OCI-LY3 (cell line): ENCODE measurements at regions not wholly inside any gene's neighbourhood (a gene's known extent, or its start where the extent isn't known, plus 50 kb on each side); places are given as distances from the start of the nearest gene placed in this dataset.
A peak's percentile ranks its signal among the peaks of the same experiment; 100 is the strongest.

Source experiments
- H2AFZ ChIP-seq: fragments of 200-600, 300-600 bp; shearing (Covaris generic); 2 replicates; pipeline ENCODE4 v1.6.0; 2014; ENCODE audit warnings: antibody characterized with exemption, low read depth, low read length
- H3K27ac ChIP-seq: fragments of 200-600, 300-600 bp; sonication (generic); 2 replicates; pipeline ENCODE4 v1.5.1; 2014; ENCODE audit warnings: mild to moderate bottlenecking, low read length, moderate library complexity, mixed read lengths
- H3K27me3 ChIP-seq: fragments of 200-600, 300-600 bp; sonication (generic); 2 replicates; pipeline ENCODE4 v1.6.1; 2014; ENCODE audit warnings: low read depth, low read length, mixed read lengths
- H3K36me3 ChIP-seq: fragments of 200-600, 300-600 bp; sonication (generic); replicated peaks from 2 replicates; pipeline ENCODE3; 2014; ENCODE audit warnings: low read depth, low read length, mixed read lengths
- H3K4me1 ChIP-seq: fragments of 300-600, 200-600 bp; sonication (generic); 2 replicates; pipeline ENCODE4 v1.6.1; 2014; ENCODE audit warnings: low read length, mixed read lengths
- H3K4me2 ChIP-seq: fragments of 200-600, 300-600 bp; sonication (generic); 2 replicates; pipeline ENCODE4 v1.6.1; 2014; ENCODE audit warnings: low read length, mixed read lengths
- H3K4me3 ChIP-seq: fragments of 300-600, 200-600 bp; sonication (generic); 2 replicates; pipeline ENCODE4 v1.5.1; 2014; ENCODE audit warnings: antibody characterized with exemption, mild to moderate bottlenecking, low read length, moderate library complexity
- H3K79me2 ChIP-seq: fragments of 300-600, 200-600 bp; shearing (Covaris generic); 2 replicates; pipeline ENCODE4 v1.6.1; 2014; ENCODE audit warnings: mild to moderate bottlenecking, low read length, mixed read lengths
- H3K9ac ChIP-seq: fragments of 300-600, 200-600 bp; shearing (Covaris generic); 2 replicates; pipeline ENCODE4 v1.6.0; 2014; ENCODE audit warnings: mild to moderate bottlenecking, low read length, moderate library complexity
- H3K9me3 ChIP-seq: fragments of 200-600, 300-600 bp; shearing (Covaris generic); 2 replicates; pipeline ENCODE4 v1.6.1; 2014; ENCODE audit warnings: low read length, mixed read lengths; ENCODE audit not compliant: insufficient read depth
- H4K20me1 ChIP-seq: fragments of 200-600, 300-600 bp; sonication (generic); 2 replicates; pipeline ENCODE4 v1.6.1; 2016; ENCODE audit warnings: low read length, mixed read lengths; ENCODE audit not compliant: insufficient read depth
- CTCF ChIP-seq: fragments of 200-600, 300-600 bp; sonication (generic); IDR thresholded peaks from 2 replicates; pipeline ENCODE4 v1.5.1; 2014; ENCODE audit warnings: antibody characterized with exemption, low read length, low read depth
- EZH2phosphoT487 ChIP-seq: fragments of 200-600 bp; shearing (Covaris generic); IDR thresholded peaks from 2 replicates; pipeline ENCODE4 v1.6.1; 2018; ENCODE audit warnings: antibody characterized with exemption, mixed run types, low read depth

GRCh38 chr12:87518036-87518435, 511.2 kb downstream of the C12orf50 start:
- Histone ChIP-seq H3K9ac (no peak overlapping the region), H3K4me1 (no peaks in the 10 kb centered on the region), H3K4me3 (no peak overlapping the region), H4K20me1 (no peaks in the 10 kb centered on the region), H3K79me2 (no peaks in the 10 kb centered on the region), H3K9me3 (no peaks in the 10 kb centered on the region), H2AFZ (no peak overlapping the region), H3K4me2 (no peak overlapping the region), H3K36me3 (no peaks in the 10 kb centered on the region), H3K27me3 (no peaks in the 10 kb centered on the region), H3K27ac (no peak overlapping the region)
- TF ChIP-seq EZH2phosphoT487 (no peak), CTCF (no peak)

GRCh38 chr12:87513536-87514280, 515.5 kb downstream of the C12orf50 start:
- Histone ChIP-seq H3K9me3 (no peaks in the 10 kb centered on the region), H3K4me2 (no peak overlapping the region), H3K4me1 (peaks cover 13% of the 10 kb centered on the region), H2AFZ (0 out of 2 replicates have a peak overlapping the region, but pooled peaks have one; percentile 6), H3K27ac (no peak overlapping the region), H3K4me3 (no peak overlapping the region), H3K27me3 (no peaks in the 10 kb centered on the region), H3K9ac (no peak overlapping the region), H3K36me3 (no peaks in the 10 kb centered on the region), H3K79me2 (no peaks in the 10 kb centered on the region), H4K20me1 (no peaks in the 10 kb centered on the region)
- TF ChIP-seq CTCF (no peak), EZH2phosphoT487 (no peak)

- no peak overlapping the region for H2AFZ ChIP-seq
- H4K20me1 ChIP-seq = no peaks in the 10 kb centered on the region
- TF ChIP-seq EZH2phosphoT487 (no peak), CTCF (no peak)
- H3K27me3 ChIP-seq = no peaks in the 10 kb centered on the region
- no peak overlapping the region for H3K27ac ChIP-seq
- H3K9me3 ChIP-seq = no peaks in the 10 kb centered on the region
- no peak overlapping the region for H3K9ac ChIP-seq
- no peak overlapping the region for H3K4me3 ChIP-seq
- no peak overlapping the region for H3K4me2 ChIP-seq
- peaks cover 14% of the 10 kb centered on the region for H3K4me1 ChIP-seq
- no peaks in the 10 kb centered on the region for H3K79me2 ChIP-seq
- no peaks in the 10 kb centered on the region for H3K36me3 ChIP-seq
These were observed 517.8 kb downstream of the C12orf50 start for GRCh38 chr12:87511371-87511770.

DNA sequence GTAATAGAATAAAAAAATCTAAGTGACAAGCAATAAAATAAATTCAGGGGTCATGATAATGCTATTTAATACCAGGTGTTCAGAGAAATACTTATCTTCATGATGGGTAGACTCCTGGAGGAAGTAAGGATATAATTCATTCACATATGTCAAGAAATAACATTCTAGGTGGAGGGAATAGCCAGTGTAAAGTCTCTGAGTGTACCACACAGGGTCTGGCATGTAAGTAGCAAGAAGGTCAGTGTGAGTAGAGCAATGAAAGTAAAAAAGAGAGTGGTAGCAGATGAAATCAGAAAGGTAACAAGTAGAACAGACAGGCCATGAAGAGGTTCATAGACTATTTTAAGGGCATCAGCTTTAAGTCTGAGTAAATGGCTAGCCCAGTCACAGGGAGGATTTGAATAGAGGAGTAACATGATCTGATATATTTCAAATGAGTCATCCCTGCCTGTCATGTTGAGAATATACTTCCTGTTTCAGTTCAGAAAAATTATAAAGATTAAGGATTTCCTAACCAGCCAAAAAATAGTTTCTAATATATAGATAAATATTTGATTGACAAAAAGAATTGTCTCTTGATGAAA, 519.9 kb downstream of the C12orf50 start:
- no peaks in the 10 kb centered on the region for H3K36me3 ChIP-seq
- peak overlapping the region; percentile 68 for H3K27ac ChIP-seq
- no peaks in the 10 kb centered on the region for H4K20me1 ChIP-seq
- H2AFZ ChIP-seq = peak overlapping the region; percentile 50; the same call in 1 of the 2 replicates
- no peaks in the 10 kb centered on the region for H3K27me3 ChIP-seq
- H3K9me3 ChIP-seq = no peaks in the 10 kb centered on the region
- H3K4me2 ChIP-seq = peak overlapping the region; percentile 41
- no peak overlapping the region for H3K9ac ChIP-seq
- no peaks in the 10 kb centered on the region for H3K79me2 ChIP-seq
- 0 out of 2 replicates have a peak overlapping the region, but pooled peaks have one; percentile 1 for H3K4me3 ChIP-seq
- TF ChIP-seq EZH2phosphoT487 (no peak), CTCF (no peak)
- H3K4me1 ChIP-seq = peaks cover 14% of the 10 kb centered on the region
